Esophagus squamous epithelium (tissue), 5 donors: ENCODE measurements at regions not wholly inside any gene's neighbourhood (a gene's known extent, or its start where the extent isn't known, plus 50 kb on each side); places are given as distances from the start of the nearest gene placed in this dataset.
A peak's percentile ranks its signal among the peaks of the same experiment; 100 is the strongest.

Experiments
- DNase-seq: peaks from one replicate; lab custom pipeline; 2025; lab: John Stamatoyannopoulos, UW
- H3K27ac ChIP-seq, 4 donors: fragments of 200-600 bp; sonication (generic); one replicate each; pipeline ENCODE4 v1.5.1; 2016 to 2019; ENCODE audit warnings: mild to moderate bottlenecking in 1 of 4
- H3K27me3 ChIP-seq, 4 donors: fragments of 200-600 bp; sonication (generic); 1 replicate in 3 of 4; 2 replicates in 1 of 4; pipeline versions ENCODE4 v1.5.1 to v1.6.0; 2017 to 2021; ENCODE audit warnings: antibody characterized with exemption in 1 of 4
- H3K36me3 ChIP-seq, 3 donors: fragments of 200-600 bp; sonication (generic); one replicate each; pipeline ENCODE4 v1.5.1; 2016 to 2019
- H3K4me1 ChIP-seq, 3 donors: fragments of 200-600 bp; sonication (generic); one replicate each; pipeline ENCODE4 v1.5.1; 2017 to 2019
- H3K4me3 ChIP-seq, 4 donors: fragments of 200-600 bp; sonication (generic); 1 replicate in 3 of 4; 2 replicates in 1 of 4; pipeline ENCODE4 v1.5.1; 2016 to 2019; ENCODE audit warnings: mild to moderate bottlenecking in 2 of 4, moderate library complexity in 1 of 4
- H3K9me3 ChIP-seq, 3 donors: fragments of 200-600 bp; sonication (generic); one replicate each; pipeline ENCODE4 v1.5.1; 2016 to 2019
- CTCF ChIP-seq, 6 experiments: fragments of 450-650 bp in 4 of 6; fragments of 200-600 bp in 2 of 6; sonication (generic) in 2 of 6; IDR thresholded peaks; one replicate each; pipeline ENCODE4 v1.5.1; 2016 to 2019; ENCODE audit warnings: antibody characterized with exemption in 6 of 6, mild to moderate bottlenecking in 4 of 6, moderate library complexity in 4 of 6
- POLR2A ChIP-seq, 4 donors: fragments of 450-650 bp; IDR thresholded peaks; one replicate each; pipeline ENCODE4 v1.6.1; 2017; ENCODE audit warnings: antibody characterized with exemption in 4 of 4, mild to moderate bottlenecking in 4 of 4, moderate library complexity in 3 of 4
- WGBS, 2 donors: methylation state at CpG; one replicate each; pipeline ENCODE4 v1.1.5; 2018; 5-methylcytosine and 5-hydroxymethylcytosine counted together
- intact Hi-C: fragments of 100-400 bp; cut with DNase I; formaldehyde crosslinking; loops from one replicate; pipeline ENCODE4 v1.15.0; 2022
- donor health status: DM: yes; HTN: yes; CAD: no.

- no peaks in the 10 kb centered on the region for H3K9me3 ChIP-seq
- WGBS, 2 donors = 54 to 69% methylated on average over 1 of the region's 1 CpG
- H3K27ac ChIP-seq = peak overlapping the region in 3 of 4 donors; percentile 10 to 69 (median 53)
- no peak for TF ChIP-seq CTCF (IDR thresholded peaks at IDR 0.05)
- DNase-seq = no peak
- peaks cover 0 to 42% (median 11%) of the 10 kb centered on the region in 3 donors for H3K4me1 ChIP-seq
- intact Hi-C loops = no loop called here
- no peak overlapping the region for H3K4me3 ChIP-seq
- no peaks in the 10 kb centered on the region for H3K36me3 ChIP-seq
- no peaks in the 10 kb centered on the region for H3K27me3 ChIP-seq
Measured at GRCh38 chr1:184911103-184911745, 63.1 kb downstream of the NIBAN1 start.

- no peaks in the 10 kb centered on the region for H3K36me3 ChIP-seq
- intact Hi-C loops = no loop called here
- no peak for DNase-seq
Measured at GRCh38 chr1:184910691-184911091, 63.6 kb downstream of the NIBAN1 start.

DNA sequence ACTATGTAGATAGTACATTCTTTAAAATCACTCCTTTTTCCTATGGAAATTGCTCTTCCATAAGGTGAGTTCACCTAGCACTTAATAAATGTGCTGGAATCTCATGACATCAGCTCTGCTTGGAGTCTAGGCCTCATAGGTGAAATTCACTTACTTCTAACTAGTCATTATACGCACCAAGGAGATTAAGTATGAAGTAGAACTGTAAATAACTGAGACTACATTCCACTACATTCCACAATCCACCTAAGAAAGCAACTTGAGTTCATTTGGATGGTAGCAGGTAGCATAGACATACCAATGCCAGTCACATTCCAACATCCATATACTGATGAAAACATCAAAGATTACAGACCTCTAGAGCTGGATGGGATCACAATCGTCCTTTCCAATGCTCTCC lies 64.3 kb downstream of the NIBAN1 start:
- no peaks in the 10 kb centered on the region for H3K36me3 ChIP-seq
- 79 to 83% methylated on average over 2 of the region's 2 CpGs for WGBS, 2 donors
- no peak for DNase-seq
- H3K4me3 ChIP-seq = no peak overlapping the region
- TF ChIP-seq CTCF (IDR thresholded peaks at IDR 0.05) (no peak), POLR2A (IDR thresholded peaks at IDR 0.05) (no peak)
- peaks cover 0 to 42% (median 14%) of the 10 kb centered on the region in 3 donors for H3K4me1 ChIP-seq
- H3K27ac ChIP-seq = peak overlapping the region in 3 of 4 donors; percentile 46 to 69 (median 53)
- intact Hi-C loops = no loop called here
- H3K9me3 ChIP-seq = no peaks in the 10 kb centered on the region
- no peaks in the 10 kb centered on the region for H3K27me3 ChIP-seq

More at GRCh38 chr1:184910691-184911091, 63.6 kb downstream of the NIBAN1 start:
- H3K4me3 ChIP-seq = no peak overlapping the region
- H3K27ac ChIP-seq = peak overlapping the region in 3 of 4 donors; percentile 10 to 69 (median 53)
- WGBS, 2 donors = 33 to 35% methylated on average over 3 of the region's 3 CpGs
- TF ChIP-seq CTCF (IDR thresholded peaks at IDR 0.05) (no peak), POLR2A (IDR thresholded peaks at IDR 0.05) (no peak)
- H3K4me1 ChIP-seq = peaks cover 0 to 42% (median 11%) of the 10 kb centered on the region in 3 donors
- H3K9me3 ChIP-seq = no peaks in the 10 kb centered on the region
- H3K27me3 ChIP-seq = no peaks in the 10 kb centered on the region

DNA sequence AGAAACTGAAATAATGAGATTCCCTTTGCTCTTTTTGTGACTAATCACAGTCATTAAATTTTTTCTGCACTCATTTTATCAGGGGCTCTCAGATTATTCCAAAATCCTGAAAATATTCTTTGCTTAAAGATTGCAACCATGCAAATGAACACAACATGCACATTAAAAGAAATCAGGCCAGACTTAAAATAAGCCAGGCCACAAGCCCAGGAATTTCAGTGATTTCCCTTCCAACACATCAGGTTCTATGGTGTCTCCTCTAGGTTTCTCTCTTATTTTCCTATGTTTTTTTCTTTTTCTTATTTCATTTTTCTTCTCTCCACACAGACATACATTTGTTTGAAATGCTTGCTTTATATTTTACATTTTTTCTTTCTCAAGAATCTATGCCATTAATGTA lies 65.3 kb downstream of the NIBAN1 start:
- Histone ChIP-seq H3K27ac (peak overlapping the region in 1 of 4 donors; percentile 14), H3K4me3 (no peak overlapping the region), H3K36me3 (no peaks in the 10 kb centered on the region), H3K27me3 (no peaks in the 10 kb centered on the region), H3K9me3 (no peaks in the 10 kb centered on the region), H3K4me1 (peaks cover 3 to 49% (median 14%) of the 10 kb centered on the region in 3 donors)
- intact Hi-C loops = no loop called here
- TF ChIP-seq CTCF (IDR thresholded peaks at IDR 0.05) = no peak
- TF ChIP-seq POLR2A (IDR thresholded peaks at IDR 0.05) = no peak
- DNase-seq = no peak

DNA sequence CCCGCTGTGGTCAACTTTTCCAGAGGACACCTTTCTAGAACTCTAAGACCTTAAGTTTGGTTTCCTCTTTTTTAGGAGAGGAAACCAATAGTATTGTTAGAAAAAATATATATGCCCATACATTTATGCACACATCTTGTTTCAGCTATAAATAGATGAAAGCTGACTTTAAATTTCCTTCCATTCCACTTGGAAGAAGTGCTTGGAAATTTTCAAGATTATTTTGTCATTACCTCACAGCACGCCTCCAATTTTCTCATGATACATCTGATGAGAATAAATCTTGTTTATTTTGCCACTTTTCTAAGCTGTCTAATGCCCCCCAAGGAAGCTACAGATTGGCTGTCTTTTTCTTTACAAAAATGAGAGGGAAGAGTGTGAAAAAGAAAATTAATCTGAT lies 65.8 kb downstream of the NIBAN1 start:
- H3K4me3 ChIP-seq = no peak overlapping the region
- no peaks in the 10 kb centered on the region for H3K27me3 ChIP-seq
- no peaks in the 10 kb centered on the region for H3K9me3 ChIP-seq
- intact Hi-C loops = no loop called here
- TF ChIP-seq CTCF (IDR thresholded peaks at IDR 0.05) = no peak
- TF ChIP-seq POLR2A (IDR thresholded peaks at IDR 0.05) = no peak
- no peaks in the 10 kb centered on the region for H3K36me3 ChIP-seq
- 91 to 95% methylated on average over 2 of the region's 2 CpGs for WGBS, 2 donors
- H3K27ac ChIP-seq = no peak overlapping the region
- no peak for DNase-seq
- peaks cover 3 to 50% (median 14%) of the 10 kb centered on the region in 3 donors for H3K4me1 ChIP-seq
